T-helper 22 cell (primary cell): ENCODE measurements at regions not wholly inside any gene's neighbourhood (a gene's known extent, or its start where the extent isn't known, plus 50 kb on each side); places are given as distances from the start of the nearest gene placed in this dataset.

ENCODE experiments used
- DNase-seq: peaks from one replicate; pipeline ENCODE4 v3.0.0-alpha.2; 2020; ENCODE audit warnings: low read depth

- no peak for DNase-seq
Measured at GRCh38 chr1:239436286-239436685, 49.9 kb downstream of the CHRM3 start.

- DNase-seq = no peak
Measured at GRCh38 chr1:239437822-239438221, 51.5 kb downstream of the CHRM3 start.

- DNase-seq = no peak
Measured at GRCh38 chr1:239438891-239439290, 52.5 kb downstream of the CHRM3 start.

- DNase-seq = no peak
Measured at GRCh38 chr1:239443361-239443760, 57.0 kb downstream of the CHRM3 start.

- DNase-seq = no peak
Measured at GRCh38 chr1:239446611-239447010, 60.2 kb downstream of the CHRM3 start.

GRCh38 chr1:239448911-239449310, 62.5 kb downstream of the CHRM3 start:
- DNase-seq = no peak

- no peak for DNase-seq
Measured at GRCh38 chr1:239455743-239456142, 69.4 kb downstream of the CHRM3 start.

GRCh38 chr1:239456788-239457187, 70.4 kb downstream of the CHRM3 start:
- no peak for DNase-seq

- no peak for DNase-seq
Measured at GRCh38 chr1:239457491-239458143, 71.2 kb downstream of the CHRM3 start.

GRCh38 chr1:239458144-239458500, 71.8 kb downstream of the CHRM3 start:
- DNase-seq = no peak

GRCh38 chr1:239467730-239468129, 81.4 kb downstream of the CHRM3 start:
- DNase-seq = no peak

GRCh38 chr1:239478069-239478468, 91.7 kb downstream of the CHRM3 start:
- DNase-seq = no peak

- no peak for DNase-seq
Measured at GRCh38 chr1:239483391-239483790, 97.0 kb downstream of the CHRM3 start.

GRCh38 chr1:239493811-239494414, 107.5 kb downstream of the CHRM3 start:
- no peak for DNase-seq

- DNase-seq = no peak
Measured at GRCh38 chr1:239505094-239505493, 118.7 kb downstream of the CHRM3 start.

- DNase-seq = no peak
Measured at GRCh38 chr1:239507826-239508225, 121.5 kb downstream of the CHRM3 start.

GRCh38 chr1:239511875-239512274, 125.5 kb downstream of the CHRM3 start:
- no peak for DNase-seq

GRCh38 chr1:239516579-239516978, 130.2 kb downstream of the CHRM3 start:
- no peak for DNase-seq

GRCh38 chr1:239526391-239526790, 140.0 kb downstream of the CHRM3 start:
- DNase-seq = no peak

GRCh38 chr1:239527051-239527693, 140.8 kb downstream of the CHRM3 start:
- no peak for DNase-seq

- DNase-seq = no peak
Measured at GRCh38 chr1:239536165-239536849, 149.9 kb downstream of the CHRM3 start.

- no peak for DNase-seq
Measured at GRCh38 chr1:239537795-239538194, 151.4 kb downstream of the CHRM3 start.
